AG04449 (cell line): ENCODE measurements at regions not wholly inside any gene's neighbourhood (a gene's known extent, or its start where the extent isn't known, plus 50 kb on each side); places are given as distances from the start of the nearest gene placed in this dataset.

Source experiments
- CTCF ChIA-PET: fragments of 350-600 bp; formaldehyde crosslinking; extraction: SDS; loops from one replicate; lab custom pipeline; 2021; ENCODE audit warnings: antibody characterized with exemption; lab: Yijun Ruan, JAX
- POLR2A ChIA-PET: fragments of 400-600, 350-600 bp; formaldehyde crosslinking; extraction: SDS; loops from one replicate; lab custom pipeline; 2020; ENCODE audit warnings: antibody characterized with exemption, inconsistent platforms; lab: Yijun Ruan, JAX
- DNase-seq: peaks from one replicate; pipeline ENCODE4 v3.0.0-alpha.2; 2010; ENCODE audit warnings: low read depth, low spot score
- H3K4me3 ChIP-seq: 2 replicates; pipeline ENCODE4 v1.5.1; 2011; ENCODE audit warnings: low read depth, mild to moderate bottlenecking, control low read depth, low read length
- CTCF ChIP-seq: IDR thresholded peaks from one replicate; pipeline ENCODE4 v1.5.1; 2011; ENCODE audit warnings: mild to moderate bottlenecking, moderate library complexity, low read length, control low read depth, inconsistent platforms; ENCODE audit not compliant: insufficient read depth; ENCODE audit errors: missing control alignments

GRCh38 chr2:122598784-122599183, 843.3 kb downstream of the TSN start:
- no peak for DNase-seq
- TF ChIP-seq CTCF, result no peak
- H3K4me3 ChIP-seq, result no peak overlapping the region
- ChIA-PET POLR2A (no interaction called here), CTCF (no interaction called here)

GRCh38 chr2:122610948-122611609, 855.6 kb downstream of the TSN start:
- CTCF ChIA-PET, result no interaction called here

GRCh38 chr2:122622934-122623333, 867.5 kb downstream of the TSN start:
- no peak for TF ChIP-seq CTCF
- H3K4me3 ChIP-seq, result no peak overlapping the region
- no peak for DNase-seq
- POLR2A ChIA-PET, result no interaction called here
- CTCF ChIA-PET, result no interaction called here

More at GRCh38 chr2:122610948-122611609, 855.6 kb downstream of the TSN start:
- POLR2A ChIA-PET, result no interaction called here
- H3K4me3 ChIP-seq, result no peak overlapping the region
- no peak for TF ChIP-seq CTCF
- no peak for DNase-seq

- TF ChIP-seq CTCF, result no peak
- ChIA-PET POLR2A (no interaction called here), CTCF (no interaction called here)
- DNase-seq, result no peak
- no peak overlapping the region for H3K4me3 ChIP-seq
These were observed 871.9 kb downstream of the TSN start for GRCh38 chr2:122627388-122627787.

GRCh38 chr2:122634256-122634655, 878.8 kb downstream of the TSN start:
- no peak for TF ChIP-seq CTCF
- no peak overlapping the region for H3K4me3 ChIP-seq
- POLR2A ChIA-PET, result no interaction called here
- DNase-seq, result peak; percentile 82
- CTCF ChIA-PET, result no interaction called here

- DNase-seq, result no peak
- no peak overlapping the region for H3K4me3 ChIP-seq
- ChIA-PET POLR2A (no interaction called here), CTCF (no interaction called here)
- TF ChIP-seq CTCF, result no peak
These were observed 879.5 kb downstream of the TSN start for GRCh38 chr2:122634920-122635319.
